Activated naive CD4-positive, alpha-beta T cell (primary cell): ENCODE measurements at regions not wholly inside any gene's neighbourhood (a gene's known extent, or its start where the extent isn't known, plus 50 kb on each side); places are given as distances from the start of the nearest gene placed in this dataset.

Experiments
- DNase-seq, 4 experiments: peaks; one replicate each; lab custom pipeline; 2025; lab: John Stamatoyannopoulos, UW

- no peak for DNase-seq
Observed at GRCh38 chr3:124671106-124671505, 59.1 kb upstream of the UMPS start.

GRCh38 chr3:124674336-124674735, 55.9 kb upstream of the UMPS start:
- DNase-seq: no peak

- DNase-seq: no peak
Observed at GRCh38 chr3:124676236-124676635, 54.0 kb upstream of the UMPS start.

- no peak for DNase-seq
Observed at GRCh38 chr3:124679048-124679638, 51.1 kb upstream of the UMPS start.
